ENCODE measurements at regions not wholly inside any gene's neighbourhood (a gene's known extent, or its start where the extent isn't known, plus 50 kb on each side); places are given as distances from the start of the nearest gene placed in this dataset.

DNA sequence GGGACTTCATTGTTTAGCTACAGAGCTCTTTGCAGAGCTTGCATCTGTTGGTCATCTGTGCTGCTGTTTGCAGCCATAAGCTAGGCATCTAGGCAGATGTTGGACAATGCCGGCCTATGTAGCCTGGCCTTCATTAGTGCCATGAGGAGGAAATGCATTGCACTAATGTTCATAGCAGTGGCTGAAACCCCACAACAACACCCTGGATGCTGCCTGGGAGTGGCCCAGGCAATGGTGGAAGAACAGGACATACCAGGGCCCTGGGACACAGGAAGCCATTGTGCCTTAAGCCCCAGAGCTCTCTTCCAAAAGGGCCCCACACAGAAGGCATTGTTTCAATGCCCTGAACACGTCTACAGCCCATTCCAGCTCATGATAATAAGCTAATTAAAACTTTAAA lies 131.5 kb upstream of the LYZL1 start:
- no peak for TF ChIP-seq POLR2A (IDR thresholded peaks at IDR 0.05)
- TF ChIP-seq, protein P1, sequence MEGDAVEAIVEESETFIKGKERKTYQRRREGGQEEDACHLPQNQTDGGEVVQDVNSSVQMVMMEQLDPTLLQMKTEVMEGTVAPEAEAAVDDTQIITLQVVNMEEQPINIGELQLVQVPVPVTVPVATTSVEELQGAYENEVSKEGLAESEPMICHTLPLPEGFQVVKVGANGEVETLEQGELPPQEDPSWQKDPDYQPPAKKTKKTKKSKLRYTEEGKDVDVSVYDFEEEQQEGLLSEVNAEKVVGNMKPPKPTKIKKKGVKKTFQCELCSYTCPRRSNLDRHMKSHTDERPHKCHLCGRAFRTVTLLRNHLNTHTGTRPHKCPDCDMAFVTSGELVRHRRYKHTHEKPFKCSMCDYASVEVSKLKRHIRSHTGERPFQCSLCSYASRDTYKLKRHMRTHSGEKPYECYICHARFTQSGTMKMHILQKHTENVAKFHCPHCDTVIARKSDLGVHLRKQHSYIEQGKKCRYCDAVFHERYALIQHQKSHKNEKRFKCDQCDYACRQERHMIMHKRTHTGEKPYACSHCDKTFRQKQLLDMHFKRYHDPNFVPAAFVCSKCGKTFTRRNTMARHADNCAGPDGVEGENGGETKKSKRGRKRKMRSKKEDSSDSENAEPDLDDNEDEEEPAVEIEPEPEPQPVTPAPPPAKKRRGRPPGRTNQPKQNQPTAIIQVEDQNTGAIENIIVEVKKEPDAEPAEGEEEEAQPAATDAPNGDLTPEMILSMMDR (IDR thresholded peaks at IDR 0.05) = no peak

All from lower leg skin (tissue), 3 donors.